Fibroblast of mammary gland (primary cell): ENCODE measurements at regions not wholly inside any gene's neighbourhood (a gene's known extent, or its start where the extent isn't known, plus 50 kb on each side); places are given as distances from the start of the nearest gene placed in this dataset.

ENCODE experiments used
- DNase-seq: peaks from one replicate; pipeline ENCODE4 v3.0.0-alpha.2; 2010; ENCODE audit warnings: low read depth
- H3K4me3 ChIP-seq: 2 replicates; pipeline ENCODE4 v1.5.1; 2011; ENCODE audit warnings: low read depth, mild to moderate bottlenecking, low read length, moderate library complexity; ENCODE audit not compliant: control insufficient read depth
- TF ChIP-seq, protein P1 (sequence below): conservative IDR thresholded peaks from 2 replicates; pipeline ENCODE4 v1.5.1; 2011; ENCODE audit warnings: low read depth, low read length, inconsistent platforms; ENCODE audit not compliant: control insufficient read depth, insufficient read depth

DNA sequence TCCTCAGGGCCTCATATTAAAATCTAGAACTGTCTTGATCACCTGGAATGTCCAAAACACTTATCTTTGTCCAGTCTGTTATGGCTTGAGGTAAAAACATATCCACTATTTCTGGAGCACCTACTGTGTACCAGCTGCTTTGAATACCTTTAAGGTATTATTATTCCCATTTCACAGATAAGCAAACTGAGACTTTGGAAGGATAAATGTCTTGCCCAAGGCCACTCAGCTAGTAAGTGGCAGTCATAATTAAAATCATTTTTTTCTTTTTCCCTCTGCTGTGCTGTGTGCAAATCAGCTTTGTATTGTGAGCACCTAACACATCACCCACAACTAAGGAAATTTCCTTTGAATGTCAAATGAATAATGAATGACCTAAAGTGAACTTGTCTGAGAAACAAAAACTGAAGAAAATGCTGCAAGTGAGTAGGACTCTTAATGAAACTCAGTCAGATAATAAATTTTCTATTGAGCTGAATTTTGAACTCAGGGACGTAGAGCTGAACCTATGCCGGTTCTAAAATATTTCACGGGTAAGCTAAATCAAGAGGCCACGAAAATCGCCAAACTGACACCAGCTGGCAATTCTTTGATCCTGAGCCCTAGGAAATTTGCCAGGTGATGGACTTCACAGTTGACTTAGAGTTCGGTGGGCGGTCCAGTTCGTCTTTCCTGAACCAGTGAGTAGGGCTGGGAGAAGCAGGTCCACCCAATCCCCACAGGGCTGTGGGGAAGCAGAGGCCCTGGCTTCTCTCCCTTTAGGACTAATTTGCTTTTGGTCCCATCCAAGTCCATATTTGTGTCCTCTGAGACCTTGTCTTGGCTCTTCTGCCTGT is 159.7 kb upstream of the PWP1 start:
- TF ChIP-seq, protein P1, sequence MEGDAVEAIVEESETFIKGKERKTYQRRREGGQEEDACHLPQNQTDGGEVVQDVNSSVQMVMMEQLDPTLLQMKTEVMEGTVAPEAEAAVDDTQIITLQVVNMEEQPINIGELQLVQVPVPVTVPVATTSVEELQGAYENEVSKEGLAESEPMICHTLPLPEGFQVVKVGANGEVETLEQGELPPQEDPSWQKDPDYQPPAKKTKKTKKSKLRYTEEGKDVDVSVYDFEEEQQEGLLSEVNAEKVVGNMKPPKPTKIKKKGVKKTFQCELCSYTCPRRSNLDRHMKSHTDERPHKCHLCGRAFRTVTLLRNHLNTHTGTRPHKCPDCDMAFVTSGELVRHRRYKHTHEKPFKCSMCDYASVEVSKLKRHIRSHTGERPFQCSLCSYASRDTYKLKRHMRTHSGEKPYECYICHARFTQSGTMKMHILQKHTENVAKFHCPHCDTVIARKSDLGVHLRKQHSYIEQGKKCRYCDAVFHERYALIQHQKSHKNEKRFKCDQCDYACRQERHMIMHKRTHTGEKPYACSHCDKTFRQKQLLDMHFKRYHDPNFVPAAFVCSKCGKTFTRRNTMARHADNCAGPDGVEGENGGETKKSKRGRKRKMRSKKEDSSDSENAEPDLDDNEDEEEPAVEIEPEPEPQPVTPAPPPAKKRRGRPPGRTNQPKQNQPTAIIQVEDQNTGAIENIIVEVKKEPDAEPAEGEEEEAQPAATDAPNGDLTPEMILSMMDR, result no peak
- DNase-seq, result no peak
- no peak overlapping the region for H3K4me3 ChIP-seq

DNA sequence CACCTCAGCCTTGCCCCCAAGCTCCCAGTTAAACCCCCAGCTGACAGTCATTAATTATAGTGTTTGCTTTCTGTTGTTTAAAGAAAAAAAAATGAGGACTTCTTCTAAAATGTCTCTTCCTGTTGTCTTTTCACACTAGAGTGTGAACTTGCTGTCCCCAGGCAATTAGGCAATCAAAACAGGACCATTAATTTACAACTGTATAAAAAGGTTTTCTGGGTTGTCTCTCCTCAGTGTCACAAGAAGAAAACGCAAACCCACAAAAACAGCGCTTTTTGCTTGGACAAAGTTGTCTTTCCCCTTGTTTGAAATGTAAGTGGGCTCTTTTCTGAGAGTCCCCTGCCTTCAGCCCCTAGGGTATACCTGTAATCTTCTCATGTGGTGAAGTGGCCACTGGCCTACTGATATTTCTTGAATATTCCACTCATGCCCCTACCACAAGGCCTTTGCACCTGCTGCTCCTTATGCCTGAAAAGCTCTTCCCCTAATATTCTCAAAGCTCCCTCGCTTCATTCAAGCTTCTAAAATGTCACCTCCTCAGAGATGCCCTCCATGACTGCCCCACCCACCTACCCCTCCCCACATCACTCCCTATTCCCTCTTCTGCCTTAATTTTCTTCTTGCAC is 158.9 kb upstream of the PWP1 start:
- no peak overlapping the region for H3K4me3 ChIP-seq
- DNase-seq, result no peak
- TF ChIP-seq, protein P1, result no peak

DNA sequence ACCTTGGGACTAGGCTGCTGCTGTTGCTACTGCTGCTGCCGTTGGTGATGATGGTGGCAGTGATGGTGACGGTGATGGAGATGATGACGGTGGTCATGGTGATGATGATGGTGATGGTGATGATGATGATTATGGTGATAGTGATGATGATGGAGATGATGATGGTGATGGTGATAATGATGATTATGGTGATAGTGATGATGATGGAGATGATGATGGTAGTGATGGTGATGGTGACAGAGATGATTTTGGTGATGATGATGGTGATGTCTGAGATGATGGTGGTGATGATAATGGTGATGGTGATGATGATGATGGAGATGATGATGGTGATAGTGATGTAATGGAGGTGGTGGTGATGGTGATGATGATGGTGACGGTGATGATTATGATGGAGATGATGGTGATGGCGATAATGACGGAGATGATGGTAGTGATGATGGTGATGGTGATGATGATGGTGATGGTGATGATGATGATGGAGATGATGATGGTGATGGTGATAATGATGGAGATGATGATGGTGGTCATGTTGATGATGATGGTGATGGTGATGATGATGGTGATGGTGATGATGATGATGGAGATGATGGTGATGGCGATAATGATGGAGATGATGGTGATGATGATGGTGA is 156.8 kb upstream of the PWP1 start:
- TF ChIP-seq, protein P1, result no peak
- no peak overlapping the region for H3K4me3 ChIP-seq
- no peak for DNase-seq

DNA sequence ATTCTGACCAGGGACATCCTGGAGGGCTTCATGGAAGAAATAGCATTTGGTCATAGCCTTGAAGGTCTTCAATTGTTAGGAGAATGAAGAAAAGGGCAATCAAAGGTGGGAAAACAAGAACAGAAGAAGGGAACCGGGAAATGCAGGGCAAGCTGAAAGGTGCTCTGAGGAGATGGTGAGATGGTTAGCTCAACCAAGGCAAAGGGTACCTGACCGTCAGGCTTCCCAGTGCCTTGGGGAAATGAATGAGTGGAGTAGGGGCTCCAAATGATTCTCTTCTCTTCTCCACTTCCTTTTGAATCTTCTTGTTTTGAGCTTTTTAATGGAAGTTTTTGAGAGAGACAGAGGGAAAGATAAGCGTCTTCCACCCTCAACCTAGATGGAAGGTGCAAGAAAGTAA is 155.6 kb upstream of the PWP1 start:
- no peak for DNase-seq
- H3K4me3 ChIP-seq, result no peak overlapping the region
- TF ChIP-seq, protein P1, result no peak

DNA sequence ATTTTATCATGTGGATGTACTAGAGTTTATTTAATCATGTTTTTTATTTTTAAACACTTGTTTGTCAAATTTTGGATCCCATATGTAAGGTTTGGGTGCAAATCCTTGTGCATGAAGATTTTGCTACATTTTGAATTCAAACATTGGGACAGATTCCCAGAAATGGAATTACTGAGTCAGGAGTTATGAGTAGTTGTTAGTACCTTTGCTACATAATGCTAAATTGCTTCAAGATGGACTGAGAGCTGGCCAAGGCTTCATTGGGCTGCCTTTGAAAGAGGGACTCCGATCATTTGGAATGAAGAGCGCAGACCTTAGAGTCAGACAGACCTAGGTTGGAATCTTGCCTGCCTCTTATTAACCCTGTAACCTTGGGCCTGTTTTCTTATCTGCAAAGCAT is 154.9 kb upstream of the PWP1 start:
- TF ChIP-seq, protein P1, result no peak
- peak; percentile 69 for DNase-seq

DNA sequence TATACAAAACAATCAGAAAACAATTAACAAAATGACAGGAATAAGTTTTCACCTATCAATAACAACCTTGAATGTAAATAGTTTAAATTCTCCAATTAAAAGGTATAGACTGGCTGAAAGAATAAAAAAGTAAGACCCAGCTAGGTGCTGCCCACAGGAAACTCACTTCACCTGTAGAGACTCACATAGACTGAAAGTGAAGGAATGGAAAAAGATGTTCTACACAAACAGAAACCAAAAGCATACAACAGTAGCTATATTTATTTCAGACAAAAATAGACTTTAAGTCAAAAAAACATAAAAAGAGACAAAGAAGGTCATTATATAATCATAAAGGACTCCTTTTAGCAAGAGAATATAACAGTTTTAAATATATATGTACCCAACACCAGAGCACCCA is 152.4 kb upstream of the PWP1 start:
- TF ChIP-seq, protein P1, result no peak
- no peak for DNase-seq

More for the DNA sequence above, 154.9 kb upstream of the PWP1 start:
- H3K4me3 ChIP-seq, result no peak overlapping the region

More for the DNA sequence above, 152.4 kb upstream of the PWP1 start:
- H3K4me3 ChIP-seq, result no peak overlapping the region
